ENCODE measurements at regions not wholly inside any gene's neighbourhood (a gene's known extent, or its start where the extent isn't known, plus 50 kb on each side); places are given as distances from the start of the nearest gene placed in this dataset.
"Not testable (repeated sequence)": the region's sequence is repeated elsewhere in the genome, so short reads cannot be mapped to it uniquely, and the experiment has no call there.

GRCh38 chr1:234821840-234822239 lies 211.9 kb upstream of the IRF2BP2 start:
- DNase-seq (ENCODE audit: low spot score), result no peak
- CTCF ChIA-PET, result no interaction called here
- no peaks in the 10 kb centered on the region for H3K4me1 ChIP-seq (ENCODE audit: insufficient read depth, low read length, poor library complexity, severe bottlenecking)
- intact Hi-C loops (cut with micrococcal nuclease; ENCODE audit: unreplicated experiment), result no loop called here
- BruUV-seq (replicated peaks), result no TSS peak
- H3K27ac ChIP-seq (ENCODE audit: low read depth, low read length, poor library complexity, severe bottlenecking), result no peak overlapping the region
- POLR2A ChIA-PET (ENCODE audit: low non-redundant PET), result no interaction called here
- TF ChIP-seq CTCF (conservative IDR thresholded peaks at IDR 0.05; ENCODE audit: low read depth, low read length) (no peak), EZH2 (IDR thresholded peaks at IDR 0.05; ENCODE audit: borderline replicate concordance, low read depth, low read length, poor library complexity, severe bottlenecking) (no peak)
- no peaks in the 10 kb centered on the region for H3K9me3 ChIP-seq (ENCODE audit: low read depth, low read length, poor library complexity, severe bottlenecking)
- H3K4me3 ChIP-seq (ENCODE audit: low read depth, low read length, poor library complexity, severe bottlenecking), result no peak overlapping the region
- no peaks in the 10 kb centered on the region for H3K27me3 ChIP-seq (replicated peaks; ENCODE audit: insufficient read depth, low read depth, low read length, poor library complexity)
- no peaks in the 10 kb centered on the region for H3K36me3 ChIP-seq (ENCODE audit: insufficient read depth, low read length, poor library complexity, severe bottlenecking)

GRCh38 chr1:234820597-234820996 lies 210.6 kb upstream of the IRF2BP2 start:
- Histone ChIP-seq H3K4me1 (ENCODE audit: insufficient read depth, low read length, poor library complexity, severe bottlenecking) (no peaks in the 10 kb centered on the region), H3K4me3 (ENCODE audit: low read depth, low read length, poor library complexity, severe bottlenecking) (no peak overlapping the region), H3K9me3 (ENCODE audit: low read depth, low read length, poor library complexity, severe bottlenecking) (no peaks in the 10 kb centered on the region), H3K36me3 (ENCODE audit: insufficient read depth, low read length, poor library complexity, severe bottlenecking) (no peaks in the 10 kb centered on the region), H3K27ac (ENCODE audit: low read depth, low read length, poor library complexity, severe bottlenecking) (no peak overlapping the region), H3K27me3 (replicated peaks; ENCODE audit: insufficient read depth, low read depth, low read length, poor library complexity) (no peaks in the 10 kb centered on the region)
- intact Hi-C loops (cut with micrococcal nuclease; ENCODE audit: unreplicated experiment), result no loop called here
- BruUV-seq (replicated peaks), result no TSS peak
- no peak for DNase-seq (ENCODE audit: low spot score)
- ChIA-PET CTCF (no interaction called here), POLR2A (ENCODE audit: low non-redundant PET) (no interaction called here)
- TF ChIP-seq EZH2 (IDR thresholded peaks at IDR 0.05; ENCODE audit: borderline replicate concordance, low read depth, low read length, poor library complexity, severe bottlenecking) (no peak), CTCF (conservative IDR thresholded peaks at IDR 0.05; ENCODE audit: low read depth, low read length) (no peak)

- H3K9me3 ChIP-seq (ENCODE audit: low read depth, low read length, poor library complexity, severe bottlenecking); CTCF ChIA-PET; intact Hi-C loops (cut with micrococcal nuclease; ENCODE audit: unreplicated experiment); POLR2A ChIA-PET (ENCODE audit: low non-redundant PET); BruUV-seq (replicated peaks); H3K27me3 ChIP-seq (replicated peaks; ENCODE audit: insufficient read depth, low read depth, low read length, poor library complexity); H3K4me1 ChIP-seq (ENCODE audit: insufficient read depth, low read length, poor library complexity, severe bottlenecking); H3K27ac ChIP-seq (ENCODE audit: low read depth, low read length, poor library complexity, severe bottlenecking); H3K36me3 ChIP-seq (ENCODE audit: insufficient read depth, low read length, poor library complexity, severe bottlenecking); DNase-seq (ENCODE audit: low spot score); H3K4me3 ChIP-seq (ENCODE audit: low read depth, low read length, poor library complexity, severe bottlenecking): not testable (repeated sequence)
These were observed 209.9 kb upstream of the IRF2BP2 start for GRCh38 chr1:234819845-234820244.

- H3K4me3 ChIP-seq (ENCODE audit: low read depth, low read length, poor library complexity, severe bottlenecking); H3K27ac ChIP-seq (ENCODE audit: low read depth, low read length, poor library complexity, severe bottlenecking); H3K9me3 ChIP-seq (ENCODE audit: low read depth, low read length, poor library complexity, severe bottlenecking); H3K4me1 ChIP-seq (ENCODE audit: insufficient read depth, low read length, poor library complexity, severe bottlenecking); CTCF ChIA-PET; BruUV-seq (replicated peaks); POLR2A ChIA-PET (ENCODE audit: low non-redundant PET); H3K36me3 ChIP-seq (ENCODE audit: insufficient read depth, low read length, poor library complexity, severe bottlenecking); H3K27me3 ChIP-seq (replicated peaks; ENCODE audit: insufficient read depth, low read depth, low read length, poor library complexity); DNase-seq (ENCODE audit: low spot score); intact Hi-C loops (cut with micrococcal nuclease; ENCODE audit: unreplicated experiment): not testable (repeated sequence)
These were observed 208.0 kb upstream of the IRF2BP2 start for GRCh38 chr1:234818040-234818387.

GRCh38 chr1:234817313-234818039 lies 207.5 kb upstream of the IRF2BP2 start:
- POLR2A ChIA-PET (ENCODE audit: low non-redundant PET); H3K36me3 ChIP-seq (ENCODE audit: insufficient read depth, low read length, poor library complexity, severe bottlenecking); H3K4me1 ChIP-seq (ENCODE audit: insufficient read depth, low read length, poor library complexity, severe bottlenecking); BruUV-seq (replicated peaks); DNase-seq (ENCODE audit: low spot score); H3K27ac ChIP-seq (ENCODE audit: low read depth, low read length, poor library complexity, severe bottlenecking); H3K27me3 ChIP-seq (replicated peaks; ENCODE audit: insufficient read depth, low read depth, low read length, poor library complexity); H3K9me3 ChIP-seq (ENCODE audit: low read depth, low read length, poor library complexity, severe bottlenecking); CTCF ChIA-PET; H3K4me3 ChIP-seq (ENCODE audit: low read depth, low read length, poor library complexity, severe bottlenecking); intact Hi-C loops (cut with micrococcal nuclease; ENCODE audit: unreplicated experiment): not testable (repeated sequence)

GRCh38 chr1:234816864-234817263 lies 206.9 kb upstream of the IRF2BP2 start:
- H3K4me3 ChIP-seq (ENCODE audit: low read depth, low read length, poor library complexity, severe bottlenecking); H3K4me1 ChIP-seq (ENCODE audit: insufficient read depth, low read length, poor library complexity, severe bottlenecking); H3K36me3 ChIP-seq (ENCODE audit: insufficient read depth, low read length, poor library complexity, severe bottlenecking); H3K9me3 ChIP-seq (ENCODE audit: low read depth, low read length, poor library complexity, severe bottlenecking); POLR2A ChIA-PET (ENCODE audit: low non-redundant PET); H3K27ac ChIP-seq (ENCODE audit: low read depth, low read length, poor library complexity, severe bottlenecking); DNase-seq (ENCODE audit: low spot score); intact Hi-C loops (cut with micrococcal nuclease; ENCODE audit: unreplicated experiment); CTCF ChIA-PET; H3K27me3 ChIP-seq (replicated peaks; ENCODE audit: insufficient read depth, low read depth, low read length, poor library complexity); BruUV-seq (replicated peaks): not testable (repeated sequence)
